Nephron progenitor cell (in vitro differentiated cells): ENCODE measurements at regions not wholly inside any gene's neighbourhood (a gene's known extent, or its start where the extent isn't known, plus 50 kb on each side); places are given as distances from the start of the nearest gene placed in this dataset.
"Not testable (repeated sequence)": the region's sequence is repeated elsewhere in the genome, so short reads cannot be mapped to it uniquely, and the experiment has no call there.

ENCODE experiments used
- DNase-seq: peaks from one replicate; pipeline ENCODE4 v3.0.0; 2021
- H3K27ac Mint-ChIP-seq: 2 replicates; pipeline ENCODE4 v1.8.0; 2021; ENCODE audit warnings: mild to moderate bottlenecking, moderate library complexity, mixed read lengths
- H3K27me3 Mint-ChIP-seq: 2 replicates; pipeline ENCODE4 v1.8.0; 2021; ENCODE audit warnings: mild to moderate bottlenecking, low read depth, mixed read lengths; ENCODE audit not compliant: poor library complexity
- H3K36me3 Mint-ChIP-seq: 2 replicates; pipeline ENCODE4 v1.8.0; 2021; ENCODE audit warnings: low read depth, mixed read lengths
- H3K4me1 Mint-ChIP-seq: 2 replicates; pipeline ENCODE4 v1.8.0; 2021; ENCODE audit warnings: mixed read lengths
- H3K4me3 Mint-ChIP-seq: 2 replicates; pipeline ENCODE4 v1.8.0; 2021; ENCODE audit warnings: mild to moderate bottlenecking, moderate library complexity, mixed read lengths
- H3K9me3 Mint-ChIP-seq: 2 replicates; pipeline ENCODE4 v1.8.0; 2021; ENCODE audit warnings: mild to moderate bottlenecking, moderate library complexity, mixed read lengths
- TF ChIP-seq, protein P1 (sequence below): fragments of 200-600 bp; sonication (generic); IDR thresholded peaks from 2 replicates; pipeline ENCODE4 v1.5.0; 2021; ENCODE audit warnings: antibody characterized with exemption

- Mint-ChIP-seq H3K9me3 (peaks cover 15% of the 10 kb centered on the region), H3K4me1 (no peaks in the 10 kb centered on the region), H3K27ac (no peak overlapping the region), H3K4me3 (no peak overlapping the region), H3K27me3 (no peaks in the 10 kb centered on the region), H3K36me3 (no peaks in the 10 kb centered on the region)
- no peak for DNase-seq
- TF ChIP-seq, protein P1, sequence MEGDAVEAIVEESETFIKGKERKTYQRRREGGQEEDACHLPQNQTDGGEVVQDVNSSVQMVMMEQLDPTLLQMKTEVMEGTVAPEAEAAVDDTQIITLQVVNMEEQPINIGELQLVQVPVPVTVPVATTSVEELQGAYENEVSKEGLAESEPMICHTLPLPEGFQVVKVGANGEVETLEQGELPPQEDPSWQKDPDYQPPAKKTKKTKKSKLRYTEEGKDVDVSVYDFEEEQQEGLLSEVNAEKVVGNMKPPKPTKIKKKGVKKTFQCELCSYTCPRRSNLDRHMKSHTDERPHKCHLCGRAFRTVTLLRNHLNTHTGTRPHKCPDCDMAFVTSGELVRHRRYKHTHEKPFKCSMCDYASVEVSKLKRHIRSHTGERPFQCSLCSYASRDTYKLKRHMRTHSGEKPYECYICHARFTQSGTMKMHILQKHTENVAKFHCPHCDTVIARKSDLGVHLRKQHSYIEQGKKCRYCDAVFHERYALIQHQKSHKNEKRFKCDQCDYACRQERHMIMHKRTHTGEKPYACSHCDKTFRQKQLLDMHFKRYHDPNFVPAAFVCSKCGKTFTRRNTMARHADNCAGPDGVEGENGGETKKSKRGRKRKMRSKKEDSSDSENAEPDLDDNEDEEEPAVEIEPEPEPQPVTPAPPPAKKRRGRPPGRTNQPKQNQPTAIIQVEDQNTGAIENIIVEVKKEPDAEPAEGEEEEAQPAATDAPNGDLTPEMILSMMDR = no peak
Observed at GRCh38 chr9:26789959-26790358, 102.6 kb downstream of the CAAP1 start.

- no peak for DNase-seq
- TF ChIP-seq, protein P1 = no peak
- H3K4me1 Mint-ChIP-seq = no peaks in the 10 kb centered on the region
- no peak overlapping the region for H3K4me3 Mint-ChIP-seq
- no peaks in the 10 kb centered on the region for H3K36me3 Mint-ChIP-seq
- H3K27ac Mint-ChIP-seq = no peak overlapping the region
- H3K9me3 Mint-ChIP-seq = no peaks in the 10 kb centered on the region
- no peaks in the 10 kb centered on the region for H3K27me3 Mint-ChIP-seq
Observed at GRCh38 chr9:26786564-26786963, 106.0 kb downstream of the CAAP1 start.

GRCh38 chr9:26782899-26783298 is 109.7 kb downstream of the CAAP1 start:
- Mint-ChIP-seq H3K27ac (no peak overlapping the region), H3K4me3 (no peak overlapping the region), H3K27me3 (no peaks in the 10 kb centered on the region), H3K36me3 (no peaks in the 10 kb centered on the region), H3K4me1 (no peaks in the 10 kb centered on the region), H3K9me3 (no peaks in the 10 kb centered on the region)
- DNase-seq = no peak
- TF ChIP-seq, protein P1 = no peak

GRCh38 chr9:26781906-26782305 is 110.7 kb downstream of the CAAP1 start:
- Mint-ChIP-seq H3K27me3 (no peaks in the 10 kb centered on the region), H3K27ac (no peak overlapping the region), H3K4me1 (no peaks in the 10 kb centered on the region), H3K9me3 (no peaks in the 10 kb centered on the region), H3K4me3 (no peak overlapping the region), H3K36me3 (no peaks in the 10 kb centered on the region)
- TF ChIP-seq, protein P1 = no peak
- DNase-seq = no peak

GRCh38 chr9:26780307-26780706 is 112.3 kb downstream of the CAAP1 start:
- H3K27ac Mint-ChIP-seq, H3K4me1 Mint-ChIP-seq, H3K4me3 Mint-ChIP-seq, H3K27me3 Mint-ChIP-seq, DNase-seq, H3K36me3 Mint-ChIP-seq, H3K9me3 Mint-ChIP-seq: not testable (repeated sequence)

DNA sequence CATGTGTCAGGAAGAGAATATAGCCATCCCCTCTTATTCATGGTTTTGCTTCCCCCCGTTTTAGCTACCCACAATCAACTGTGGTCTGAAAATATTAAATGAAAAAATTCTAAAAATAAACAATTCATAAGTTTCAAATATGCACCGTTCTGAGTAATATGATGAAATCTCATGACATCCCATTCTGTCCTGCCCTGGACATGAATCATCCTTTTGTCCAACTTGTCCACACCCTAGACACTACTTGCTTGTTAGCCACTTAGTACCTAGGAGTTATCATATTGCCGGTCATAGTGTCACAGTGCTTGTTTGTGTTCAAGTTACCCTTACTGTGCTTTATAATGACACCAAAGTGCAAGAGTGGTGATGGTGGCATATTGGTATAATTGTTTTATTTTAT is 113.5 kb downstream of the CAAP1 start:
- Mint-ChIP-seq H3K4me3 (no peak overlapping the region), H3K27me3 (peaks cover 6% of the 10 kb centered on the region), H3K36me3 (no peaks in the 10 kb centered on the region), H3K4me1 (no peaks in the 10 kb centered on the region), H3K9me3 (no peaks in the 10 kb centered on the region), H3K27ac (no peak overlapping the region)
- TF ChIP-seq, protein P1 = no peak
- DNase-seq = no peak

DNA sequence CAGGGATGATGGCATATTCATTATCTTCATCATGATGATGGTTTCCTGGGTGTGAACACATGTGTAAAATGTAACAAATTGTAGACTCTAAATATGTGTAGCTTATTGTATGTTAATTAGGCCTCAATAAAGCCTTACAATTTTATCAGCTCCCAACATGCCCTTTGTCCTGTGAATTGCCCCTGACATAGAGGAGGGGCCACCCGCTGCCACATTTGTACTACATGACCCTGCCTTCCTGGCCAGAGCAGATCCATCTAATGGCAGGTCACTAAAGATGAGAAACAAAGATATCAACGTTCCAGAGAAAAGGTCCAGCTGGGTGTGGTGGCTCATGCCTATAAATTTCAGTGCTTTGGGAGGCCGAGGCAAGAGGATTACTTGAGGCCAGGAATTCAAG is 117.2 kb downstream of the CAAP1 start:
- TF ChIP-seq, protein P1 = no peak
- Mint-ChIP-seq H3K36me3 (no peaks in the 10 kb centered on the region), H3K4me3 (no peak overlapping the region), H3K27me3 (peaks cover 6% of the 10 kb centered on the region), H3K27ac (no peak overlapping the region), H3K9me3 (no peaks in the 10 kb centered on the region), H3K4me1 (no peaks in the 10 kb centered on the region)
- DNase-seq = no peak
